Gastroesophageal sphincter (tissue), 4 donors: ENCODE measurements at regions not wholly inside any gene's neighbourhood (a gene's known extent, or its start where the extent isn't known, plus 50 kb on each side); places are given as distances from the start of the nearest gene placed in this dataset.

Source experiments
- ATAC-seq: fragments of 150-250 bp; one replicate; pipeline ENCODE4 v1.9.1; 2016; ENCODE audit warnings: mild to moderate bottlenecking, moderate library complexity
- H3K27ac ChIP-seq, 4 donors: fragments of 200-600 bp; sonication (generic) in 3 of 4; 1 replicate in 3 of 4; 2 replicates in 1 of 4; pipeline ENCODE4 v1.5.1; 2016 to 2019
- H3K27me3 ChIP-seq: fragments of 200-600 bp; sonication (generic); one replicate; pipeline ENCODE4 v1.5.1; 2019
- H3K36me3 ChIP-seq, 2 donors: fragments of 200-600 bp; sonication (generic); one replicate each; pipeline ENCODE4 v1.5.1; 2019; ENCODE audit warnings: control low read depth in 1 of 2
- H3K4me1 ChIP-seq, 3 donors: fragments of 200-600 bp; sonication (generic); 1 replicate in 2 of 3; 2 replicates in 1 of 3; pipeline ENCODE4 v1.5.1; 2016 to 2019; ENCODE audit warnings: control low read depth in 2 of 3
- H3K4me3 ChIP-seq, 2 donors: fragments of 200-600 bp; sonication (generic); one replicate each; pipeline ENCODE4 v1.5.1; 2019; ENCODE audit warnings: mild to moderate bottlenecking in 1 of 2, moderate library complexity in 1 of 2
- H3K9me3 ChIP-seq, 3 donors: fragments of 200-600 bp; sonication (generic); one replicate each; pipeline ENCODE4 v1.5.1; 2017 to 2019; ENCODE audit warnings: control low read depth in 2 of 3
- CTCF ChIP-seq, 4 experiments: fragments of 200-600 bp in 2 of 4; fragments of 450-650 bp in 2 of 4; sonication (generic) in 1 of 4; IDR thresholded peaks; one replicate each; pipeline ENCODE4 v1.5.1; 2017 to 2019; ENCODE audit warnings: antibody characterized with exemption in 4 of 4, mild to moderate bottlenecking in 2 of 4, moderate library complexity in 2 of 4
- EP300 ChIP-seq: sonication (generic); formaldehyde crosslinking; IDR thresholded peaks from one replicate; pipeline ENCODE4 v1.6.1; 2017; ENCODE audit warnings: antibody characterized with exemption, mild to moderate bottlenecking
- POLR2A ChIP-seq, 2 donors: fragments of 450-650 bp; IDR thresholded peaks; one replicate each; pipeline ENCODE4 v1.6.1; 2017; ENCODE audit warnings: antibody characterized with exemption in 2 of 2, mild to moderate bottlenecking in 2 of 2, moderate library complexity in 1 of 2
- POLR2AphosphoS5 ChIP-seq: sonication (generic); formaldehyde crosslinking; IDR thresholded peaks from one replicate; pipeline ENCODE4 v1.6.1; 2017; ENCODE audit warnings: antibody characterized with exemption
- WGBS, 2 donors: methylation state at CpG; one replicate each; pipeline ENCODE4 v1.1.5; 2018; ENCODE audit warnings: low coverage in 1 of 2; 5-methylcytosine and 5-hydroxymethylcytosine counted together

- Histone ChIP-seq H3K27ac (no peak overlapping the region), H3K27me3 (no peaks in the 10 kb centered on the region), H3K4me3 (no peak overlapping the region), H3K36me3 (no peaks in the 10 kb centered on the region), H3K4me1 (no peaks in the 10 kb centered on the region), H3K9me3 (no peaks in the 10 kb centered on the region)
- TF ChIP-seq CTCF (IDR thresholded peaks at IDR 0.05) (no peak), EP300 (no peak), POLR2AphosphoS5 (no peak), POLR2A (IDR thresholded peaks at IDR 0.05) (no peak)
- no peak for ATAC-seq
- WGBS, 2 donors, result 93 to 96% methylated on average over 4 of the region's 4 CpGs
Observed at GRCh38 chr11:98834776-98835175, 186.0 kb upstream of the CNTN5 start.

GRCh38 chr11:98835335-98835734, 185.4 kb upstream of the CNTN5 start:
- no peaks in the 10 kb centered on the region for H3K9me3 ChIP-seq
- H3K36me3 ChIP-seq, result no peaks in the 10 kb centered on the region
- no peaks in the 10 kb centered on the region for H3K27me3 ChIP-seq
- no peak overlapping the region for H3K27ac ChIP-seq
- WGBS, 2 donors, result 55 to 66% methylated on average over 2 of the region's 2 CpGs
- no peak for ATAC-seq
- no peak overlapping the region for H3K4me3 ChIP-seq
- no peak for TF ChIP-seq POLR2A (IDR thresholded peaks at IDR 0.05)
- no peak for TF ChIP-seq EP300
- no peak for TF ChIP-seq POLR2AphosphoS5
- TF ChIP-seq CTCF (IDR thresholded peaks at IDR 0.05), result no peak
- no peaks in the 10 kb centered on the region for H3K4me1 ChIP-seq

GRCh38 chr11:98836156-98836555, 184.6 kb upstream of the CNTN5 start:
- Histone ChIP-seq H3K27ac (no peak overlapping the region), H3K9me3 (no peaks in the 10 kb centered on the region), H3K27me3 (no peaks in the 10 kb centered on the region), H3K4me3 (no peak overlapping the region), H3K36me3 (no peaks in the 10 kb centered on the region), H3K4me1 (no peaks in the 10 kb centered on the region)
- no peak for TF ChIP-seq CTCF (IDR thresholded peaks at IDR 0.05)
- no peak for TF ChIP-seq POLR2A (IDR thresholded peaks at IDR 0.05)
- TF ChIP-seq EP300, result no peak
- TF ChIP-seq POLR2AphosphoS5, result no peak
- 58% methylated on average over 1 of the region's 1 CpG; no CpG with 5 or more reads in 1 of the 2 donors for WGBS, 2 donors
- no peak for ATAC-seq

- Histone ChIP-seq H3K27ac (no peak overlapping the region), H3K4me3 (no peak overlapping the region), H3K9me3 (peaks cover 0 to 19% (median 0%) of the 10 kb centered on the region in 3 donors), H3K36me3 (no peaks in the 10 kb centered on the region), H3K4me1 (no peaks in the 10 kb centered on the region), H3K27me3 (no peaks in the 10 kb centered on the region)
- TF ChIP-seq EP300, result no peak
- TF ChIP-seq POLR2AphosphoS5, result no peak
- no peak for TF ChIP-seq POLR2A (IDR thresholded peaks at IDR 0.05)
- TF ChIP-seq CTCF (IDR thresholded peaks at IDR 0.05), result no peak
- no peak for ATAC-seq
Observed at GRCh38 chr11:98842187-98842586, 178.6 kb upstream of the CNTN5 start.

DNA sequence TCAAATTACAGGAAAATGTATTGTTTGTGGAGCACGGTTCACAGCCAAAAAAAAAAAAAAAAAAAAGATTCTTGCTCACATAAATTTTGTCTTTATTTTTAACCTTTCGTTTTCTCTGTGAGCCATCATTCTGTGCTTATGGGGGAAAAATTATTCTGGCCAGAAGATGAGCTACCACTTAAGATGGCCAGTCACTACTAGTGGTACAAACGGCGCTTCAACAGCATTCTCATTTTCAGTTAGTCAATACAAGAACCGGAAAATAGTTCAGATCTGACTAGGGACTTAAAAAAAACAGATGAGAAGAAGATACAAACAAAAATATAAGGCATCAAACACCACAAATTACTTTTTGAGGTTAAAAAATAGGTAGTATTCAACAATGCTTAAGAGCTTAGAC, 158.6 kb upstream of the CNTN5 start:
- TF ChIP-seq POLR2AphosphoS5, result no peak
- TF ChIP-seq CTCF (IDR thresholded peaks at IDR 0.05), result no peak
- no peak for TF ChIP-seq POLR2A (IDR thresholded peaks at IDR 0.05)
- TF ChIP-seq EP300, result no peak
- Histone ChIP-seq H3K4me3 (no peak overlapping the region), H3K27me3 (no peaks in the 10 kb centered on the region), H3K9me3 (no peaks in the 10 kb centered on the region), H3K4me1 (no peaks in the 10 kb centered on the region), H3K36me3 (no peaks in the 10 kb centered on the region), H3K27ac (no peak overlapping the region)
- ATAC-seq, result no peak
- WGBS, 2 donors, result 60 to 100% methylated on average over 1 to 5 of the region's 5 CpGs
